GM18870 (cell line): ENCODE measurements at regions not wholly inside any gene's neighbourhood (a gene's known extent, or its start where the extent isn't known, plus 50 kb on each side); places are given as distances from the start of the nearest gene placed in this dataset.

Source experiments
- ATAC-seq: cut with Tn5 transposase; IDR thresholded peaks from one replicate; pipeline ENCODE4 v1.9.1; 2021; ENCODE audit warnings: moderate library complexity; ENCODE audit not compliant: unreplicated experiment

- no peak for ATAC-seq
These were observed 173.3 kb upstream of the MBNL1 start for GRCh38 chr3:152095472-152095871.

GRCh38 chr3:152096280-152096906 lies 172.3 kb upstream of the MBNL1 start:
- no peak for ATAC-seq

GRCh38 chr3:152097120-152097519 lies 171.6 kb upstream of the MBNL1 start:
- ATAC-seq: no peak

- no peak for ATAC-seq
These were observed 171.0 kb upstream of the MBNL1 start for GRCh38 chr3:152097770-152098169.

GRCh38 chr3:152100491-152101132 lies 168.1 kb upstream of the MBNL1 start:
- ATAC-seq: peak; percentile 100

GRCh38 chr3:152102410-152102809 lies 166.3 kb upstream of the MBNL1 start:
- no peak for ATAC-seq

- no peak for ATAC-seq
These were observed 165.5 kb upstream of the MBNL1 start for GRCh38 chr3:152103257-152103656.

GRCh38 chr3:152104847-152105415 lies 163.8 kb upstream of the MBNL1 start:
- ATAC-seq: no peak

GRCh38 chr3:152105446-152105845 lies 163.3 kb upstream of the MBNL1 start:
- ATAC-seq: no peak

- ATAC-seq: no peak
These were observed 159.7 kb upstream of the MBNL1 start for GRCh38 chr3:152109038-152109437.

GRCh38 chr3:152113413-152113812 lies 155.3 kb upstream of the MBNL1 start:
- no peak for ATAC-seq

GRCh38 chr3:152113992-152114651 lies 154.6 kb upstream of the MBNL1 start:
- ATAC-seq: no peak

GRCh38 chr3:152120601-152121269 lies 148.0 kb upstream of the MBNL1 start:
- no peak for ATAC-seq

GRCh38 chr3:152121270-152121636 lies 147.5 kb upstream of the MBNL1 start:
- ATAC-seq: no peak

GRCh38 chr3:152122851-152123250 lies 145.9 kb upstream of the MBNL1 start:
- no peak for ATAC-seq

GRCh38 chr3:152123457-152123856 lies 145.3 kb upstream of the MBNL1 start:
- ATAC-seq: no peak

- ATAC-seq: no peak
These were observed 142.5 kb upstream of the MBNL1 start for GRCh38 chr3:152126260-152126659.

- ATAC-seq: peak; percentile 100
These were observed 141.7 kb upstream of the MBNL1 start for GRCh38 chr3:152127058-152127457.

- no peak for ATAC-seq
These were observed 140.4 kb upstream of the MBNL1 start for GRCh38 chr3:152128356-152128755.

- ATAC-seq: no peak
These were observed 129.1 kb upstream of the MBNL1 start for GRCh38 chr3:152139651-152140050.

GRCh38 chr3:152146461-152146860 lies 122.3 kb upstream of the MBNL1 start:
- no peak for ATAC-seq
